ENCODE measurements at regions not wholly inside any gene's neighbourhood (a gene's known extent, or its start where the extent isn't known, plus 50 kb on each side); places are given as distances from the start of the nearest gene placed in this dataset.

DNA sequence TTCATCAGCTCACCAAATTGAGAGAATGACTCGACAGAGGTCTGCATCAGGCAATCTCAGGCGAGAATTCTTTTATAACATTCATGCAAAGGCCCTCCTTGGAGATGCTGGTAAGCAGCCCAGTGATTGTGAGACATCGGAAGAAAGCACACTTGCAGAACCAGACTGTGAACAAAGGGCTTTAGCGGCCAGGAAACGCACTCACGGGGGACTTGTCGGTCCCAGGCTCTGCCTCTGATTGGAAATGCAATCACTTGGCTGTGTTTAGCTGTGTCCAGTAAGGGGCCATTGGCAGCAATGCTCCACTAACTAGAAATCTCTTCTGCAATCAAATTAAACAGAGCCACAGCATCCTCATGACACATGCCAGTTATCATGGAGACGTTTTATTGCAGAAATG, 226.7 kb upstream of the CDH13 start:
- peaks cover 0 to 5% of the 10 kb centered on the region in 2 experiments for H3K9me3 ChIP-seq (ENCODE audit: control insufficient read depth in 1 of 2, insufficient read depth in 1 of 2, low read length in 2 of 2)

DNA sequence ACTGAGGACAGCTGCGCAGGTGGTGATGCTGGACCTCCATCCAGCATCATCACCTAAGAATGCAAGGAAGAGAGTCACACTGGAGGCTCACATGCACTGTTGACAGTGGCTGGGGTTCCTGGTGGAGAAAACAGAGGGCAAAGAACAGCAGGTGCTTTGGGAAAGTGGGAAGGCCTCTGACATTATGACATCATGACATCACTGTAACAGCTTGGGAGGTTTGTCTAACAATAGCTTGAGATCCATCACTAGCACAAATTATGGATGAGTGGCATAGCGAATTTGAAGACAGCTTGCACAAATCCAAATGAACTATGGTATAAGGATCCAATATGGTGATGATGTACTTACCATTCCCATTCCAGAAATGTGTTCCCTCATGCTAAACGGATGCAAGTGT, 226.5 kb upstream of the MPHOSPH6 start:
- Mint-ChIP-seq H3K4me3 (no peak overlapping the region), H3K27me3 (peaks cover 18% of the 10 kb centered on the region), H3K4me1 (ENCODE audit: low read depth) (no peaks in the 10 kb centered on the region), H3K36me3 (ENCODE audit: low read depth) (no peaks in the 10 kb centered on the region), H3K27ac (no peak overlapping the region), H3K9me3 (no peaks in the 10 kb centered on the region)
- TF ChIP-seq, protein P1, sequence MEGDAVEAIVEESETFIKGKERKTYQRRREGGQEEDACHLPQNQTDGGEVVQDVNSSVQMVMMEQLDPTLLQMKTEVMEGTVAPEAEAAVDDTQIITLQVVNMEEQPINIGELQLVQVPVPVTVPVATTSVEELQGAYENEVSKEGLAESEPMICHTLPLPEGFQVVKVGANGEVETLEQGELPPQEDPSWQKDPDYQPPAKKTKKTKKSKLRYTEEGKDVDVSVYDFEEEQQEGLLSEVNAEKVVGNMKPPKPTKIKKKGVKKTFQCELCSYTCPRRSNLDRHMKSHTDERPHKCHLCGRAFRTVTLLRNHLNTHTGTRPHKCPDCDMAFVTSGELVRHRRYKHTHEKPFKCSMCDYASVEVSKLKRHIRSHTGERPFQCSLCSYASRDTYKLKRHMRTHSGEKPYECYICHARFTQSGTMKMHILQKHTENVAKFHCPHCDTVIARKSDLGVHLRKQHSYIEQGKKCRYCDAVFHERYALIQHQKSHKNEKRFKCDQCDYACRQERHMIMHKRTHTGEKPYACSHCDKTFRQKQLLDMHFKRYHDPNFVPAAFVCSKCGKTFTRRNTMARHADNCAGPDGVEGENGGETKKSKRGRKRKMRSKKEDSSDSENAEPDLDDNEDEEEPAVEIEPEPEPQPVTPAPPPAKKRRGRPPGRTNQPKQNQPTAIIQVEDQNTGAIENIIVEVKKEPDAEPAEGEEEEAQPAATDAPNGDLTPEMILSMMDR (IDR thresholded peaks at IDR 0.05), result no peak
- Histone ChIP-seq H3K4me3 (ENCODE audit: low read length) (no peak overlapping the region), H3K27ac (ENCODE audit: low read depth in 1 of 2, low read length in 2 of 2) (no peak overlapping the region), H3K27me3 (ENCODE audit: control insufficient read depth in 1 of 2, insufficient read depth in 2 of 2, low read length in 2 of 2) (no peaks in the 10 kb centered on the region), H3K36me3 (ENCODE audit: insufficient read depth, low read length) (no peaks in the 10 kb centered on the region), H3K4me1 (ENCODE audit: insufficient read depth, low read length) (no peaks in the 10 kb centered on the region), H3K9me3 (ENCODE audit: control insufficient read depth in 1 of 2, insufficient read depth in 1 of 2, low read length in 2 of 2) (no peaks in the 10 kb centered on the region)
- ATAC-seq (ENCODE audit: poor library complexity), result no peak
- CTCF ChIA-PET, result no interaction called here
- POLR2A ChIA-PET, result no interaction called here
- intact Hi-C loops (cut with DNase I, micrococcal nuclease), result no loop called here
- DNase-seq, result no peak

More for the DNA sequence above, 226.7 kb upstream of the CDH13 start:
- Histone ChIP-seq H3K36me3 (ENCODE audit: insufficient read depth, low read length) (no peaks in the 10 kb centered on the region), H3K4me3 (ENCODE audit: low read length) (no peak overlapping the region), H3K27ac (ENCODE audit: low read depth in 1 of 2, low read length in 2 of 2) (no peak overlapping the region), H3K4me1 (ENCODE audit: insufficient read depth, low read length) (no peaks in the 10 kb centered on the region), H3K27me3 (ENCODE audit: control insufficient read depth in 1 of 2, insufficient read depth in 2 of 2, low read length in 2 of 2) (peaks cover 0 to 3% of the 10 kb centered on the region in 2 experiments)
- H3K27ac Mint-ChIP-seq, result no peak overlapping the region
- no peak overlapping the region for H3K4me3 Mint-ChIP-seq
- ATAC-seq (ENCODE audit: poor library complexity), result no peak
- H3K4me1 Mint-ChIP-seq (ENCODE audit: low read depth), result no peaks in the 10 kb centered on the region
- TF ChIP-seq, protein P1 (IDR thresholded peaks at IDR 0.05), result no peak
- DNase-seq, result no peak
- peaks cover 23% of the 10 kb centered on the region for H3K27me3 Mint-ChIP-seq
- no peaks in the 10 kb centered on the region for H3K9me3 Mint-ChIP-seq
- intact Hi-C loops (cut with DNase I, micrococcal nuclease), result loop anchor here in 1 of 2 experiments (5.0 kb wide), 1 partner anchor 48 kb away; no protein-coding TSS in a partner anchor
- ChIA-PET CTCF (no interaction called here), POLR2A (no interaction called here)
- no peaks in the 10 kb centered on the region for H3K36me3 Mint-ChIP-seq (ENCODE audit: low read depth)

DNA sequence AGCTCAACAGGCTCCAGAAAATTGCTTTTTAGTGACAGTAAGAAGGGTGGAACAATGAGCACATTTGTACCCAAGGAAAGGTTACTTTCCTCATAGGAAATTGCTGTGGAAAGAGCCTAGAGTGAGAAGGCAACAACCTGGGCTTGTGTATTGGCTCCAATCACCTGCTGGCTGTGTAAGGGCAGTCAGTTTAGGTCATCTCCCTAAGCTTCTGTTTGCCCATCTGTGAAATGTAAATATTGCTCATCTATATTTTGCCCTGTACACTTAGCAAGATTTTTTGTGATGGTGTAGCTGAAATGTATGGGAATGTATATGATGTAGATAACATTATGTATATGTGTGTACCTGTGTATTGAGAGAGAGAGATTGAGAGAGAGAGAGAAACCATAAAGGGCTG, 225.2 kb upstream of the MPHOSPH6 start:
- Mint-ChIP-seq H3K4me1 (ENCODE audit: low read depth) (no peaks in the 10 kb centered on the region), H3K27me3 (peaks cover 16% of the 10 kb centered on the region), H3K36me3 (ENCODE audit: low read depth) (no peaks in the 10 kb centered on the region), H3K9me3 (no peaks in the 10 kb centered on the region), H3K27ac (no peak overlapping the region), H3K4me3 (no peak overlapping the region)
- H3K9me3 ChIP-seq (ENCODE audit: control insufficient read depth in 1 of 2, insufficient read depth in 1 of 2, low read length in 2 of 2), result no peaks in the 10 kb centered on the region
- H3K27ac ChIP-seq (ENCODE audit: low read depth in 1 of 2, low read length in 2 of 2), result no peak overlapping the region
- H3K27me3 ChIP-seq (ENCODE audit: control insufficient read depth in 1 of 2, insufficient read depth in 2 of 2, low read length in 2 of 2), result no peaks in the 10 kb centered on the region
- no peaks in the 10 kb centered on the region for H3K4me1 ChIP-seq (ENCODE audit: insufficient read depth, low read length)
- H3K4me3 ChIP-seq (ENCODE audit: low read length), result no peak overlapping the region
- POLR2A ChIA-PET, result no interaction called here
- intact Hi-C loops (cut with DNase I, micrococcal nuclease), result no loop called here
- TF ChIP-seq, protein P1 (IDR thresholded peaks at IDR 0.05), result no peak
- no peak for ATAC-seq (ENCODE audit: poor library complexity)
- DNase-seq, result no peak
- H3K36me3 ChIP-seq (ENCODE audit: insufficient read depth, low read length), result no peaks in the 10 kb centered on the region
- CTCF ChIA-PET, result no interaction called here
